SH-SY5Y (cell line): ENCODE measurements at regions not wholly inside any gene's neighbourhood (a gene's known extent, or its start where the extent isn't known, plus 50 kb on each side); places are given as distances from the start of the nearest gene placed in this dataset.

Experiments used
- GATA2 ChIP-seq: IDR thresholded peaks from 2 replicates; pipeline ENCODE4 v1.6.1; 2011; ENCODE audit warnings: mild to moderate bottlenecking, low read depth, low read length
- GATA3 ChIP-seq: IDR thresholded peaks from 2 replicates; pipeline ENCODE4 v1.6.1; 2011; ENCODE audit warnings: low read depth, mild to moderate bottlenecking, low read length, moderate library complexity

GRCh38 chr3:174336784-174337183 is 522.4 kb upstream of the NAALADL2 start:
- TF ChIP-seq GATA2 (no peak), GATA3 (no peak)

DNA sequence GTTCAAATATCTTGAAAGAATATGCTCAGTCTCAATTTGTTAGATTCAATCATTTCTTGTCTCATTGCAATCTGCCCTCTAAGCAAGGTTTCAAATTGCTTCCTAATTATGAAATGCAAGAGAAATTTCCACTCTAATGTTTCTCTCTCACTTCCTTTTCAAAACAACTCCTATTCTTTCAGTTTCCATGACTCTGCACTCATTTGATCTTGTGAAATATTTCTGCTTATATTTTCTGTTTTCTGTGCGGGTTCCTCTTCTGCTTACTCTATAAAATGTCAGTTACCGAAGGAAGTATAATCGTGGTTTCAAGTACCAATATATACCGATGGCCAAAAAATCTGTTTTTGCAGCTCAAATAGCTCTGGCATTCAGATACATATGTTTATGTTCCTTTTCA is 521.9 kb upstream of the NAALADL2 start:
- TF ChIP-seq GATA2, result no peak
- no peak for TF ChIP-seq GATA3

DNA sequence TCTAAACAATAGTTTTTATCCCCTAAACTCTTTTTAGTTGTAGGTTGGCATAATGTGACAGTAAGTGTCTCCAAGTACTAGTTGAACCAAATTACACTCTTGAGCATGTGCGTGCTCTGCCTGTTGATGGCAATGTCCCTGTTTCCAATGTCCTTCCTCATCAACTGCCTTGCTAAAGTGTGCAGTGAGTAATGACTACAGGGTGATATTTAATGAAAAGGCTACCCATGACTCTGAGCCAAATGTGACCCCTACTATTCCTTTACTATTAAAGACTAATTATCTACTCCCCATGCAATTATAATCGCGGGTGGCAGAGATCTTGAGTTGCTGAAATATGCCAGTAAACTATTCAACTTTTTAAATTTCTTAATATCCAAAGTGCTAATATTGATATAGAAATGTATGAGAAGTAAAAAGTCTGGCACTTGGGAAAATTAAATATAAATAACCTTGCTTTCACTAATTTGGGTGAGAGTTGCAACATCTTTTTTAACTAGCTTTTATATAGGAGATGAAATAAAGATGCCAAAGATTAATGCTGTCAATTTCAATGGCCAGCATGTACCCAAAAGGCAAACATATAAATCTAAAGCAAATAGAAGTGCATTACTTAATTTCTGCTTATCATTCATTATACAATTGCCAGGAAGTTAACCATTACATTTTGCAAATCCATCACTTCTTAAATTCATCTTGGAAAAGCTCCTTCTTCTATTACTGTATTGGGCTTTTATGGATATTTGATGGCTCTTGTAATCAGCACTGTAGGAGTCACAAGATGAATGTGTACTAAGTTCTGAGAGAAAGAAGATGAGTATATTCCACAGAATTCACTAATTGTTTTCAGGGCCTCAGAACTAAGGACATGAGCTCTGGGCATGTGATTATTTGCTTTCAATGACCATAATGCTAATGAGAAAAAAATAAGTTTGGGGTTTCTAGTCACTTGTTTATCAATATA is 518.2 kb upstream of the NAALADL2 start:
- TF ChIP-seq GATA2 (no peak), GATA3 (no peak)

DNA sequence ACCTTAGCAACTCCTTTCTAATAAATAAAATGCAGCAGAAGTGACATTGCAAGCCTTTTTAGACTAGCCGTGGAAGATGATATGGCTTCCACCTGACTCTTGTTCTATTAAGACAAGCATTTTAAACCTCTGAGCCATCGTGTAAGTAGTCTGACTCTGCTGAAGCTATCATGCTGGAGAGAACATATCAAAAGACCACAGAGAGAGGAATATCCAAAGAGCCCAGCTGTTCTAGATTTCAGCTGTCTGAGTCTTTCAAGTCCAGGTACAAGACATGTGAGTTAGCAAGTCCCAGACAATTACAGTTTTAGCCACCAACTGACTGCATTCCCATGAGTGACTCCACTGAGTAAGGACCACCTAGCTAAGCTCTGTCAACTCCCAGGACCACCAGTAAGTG is 517.0 kb upstream of the NAALADL2 start:
- TF ChIP-seq GATA2 (no peak), GATA3 (no peak)

GRCh38 chr3:174342941-174343501 is 516.1 kb upstream of the NAALADL2 start:
- TF ChIP-seq GATA2, result no peak
- no peak for TF ChIP-seq GATA3

- no peak for TF ChIP-seq GATA2
- TF ChIP-seq GATA3, result no peak
Observed at GRCh38 chr3:174346141-174346540, 513.0 kb upstream of the NAALADL2 start.

GRCh38 chr3:174346571-174346970 is 512.6 kb upstream of the NAALADL2 start:
- TF ChIP-seq GATA3, result no peak
- TF ChIP-seq GATA2, result no peak

GRCh38 chr3:174347474-174348138 is 511.5 kb upstream of the NAALADL2 start:
- TF ChIP-seq GATA3 (no peak), GATA2 (no peak)

- no peak for TF ChIP-seq GATA3
- TF ChIP-seq GATA2, result no peak
Observed at GRCh38 chr3:174352227-174352626, 506.9 kb upstream of the NAALADL2 start.

DNA sequence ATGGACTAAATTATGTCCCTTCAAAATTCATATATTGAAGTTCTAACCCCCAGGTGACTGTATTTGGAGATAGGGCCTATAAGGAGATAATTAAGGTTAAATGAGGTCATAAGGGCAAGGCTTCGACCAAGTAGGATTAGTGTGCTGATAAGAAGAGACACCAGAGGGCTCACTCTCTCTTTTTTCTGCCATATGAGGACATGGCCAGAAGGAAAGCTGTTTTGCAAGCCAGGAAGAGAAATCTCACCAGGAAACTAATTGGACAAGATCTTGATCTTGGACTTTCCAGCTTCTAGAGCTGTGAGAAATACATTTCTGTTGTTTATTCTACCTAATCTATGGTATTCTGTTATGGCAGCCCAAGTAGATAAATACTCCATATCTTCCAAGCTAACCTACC is 503.6 kb upstream of the NAALADL2 start:
- TF ChIP-seq GATA2, result no peak
- no peak for TF ChIP-seq GATA3

DNA sequence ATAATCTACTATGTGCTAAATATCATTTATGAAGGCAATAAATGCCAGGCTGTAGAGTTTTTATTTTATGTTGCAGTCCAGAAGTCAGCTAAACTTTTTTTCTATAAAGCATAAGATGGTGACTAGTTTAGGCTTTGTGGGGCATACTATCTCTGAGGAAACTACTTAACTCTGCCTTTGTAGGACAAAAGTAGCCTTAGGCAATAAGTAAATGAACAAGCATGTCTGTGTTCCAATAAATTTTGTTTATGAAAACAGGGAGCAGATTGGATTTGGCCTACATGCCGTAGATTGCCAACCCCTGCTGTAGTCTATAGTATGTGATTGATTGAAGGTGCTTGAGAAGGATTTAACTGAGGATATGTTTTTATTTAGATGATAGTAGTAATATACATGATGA is 502.5 kb upstream of the NAALADL2 start:
- TF ChIP-seq GATA2, result no peak
- TF ChIP-seq GATA3, result no peak

DNA sequence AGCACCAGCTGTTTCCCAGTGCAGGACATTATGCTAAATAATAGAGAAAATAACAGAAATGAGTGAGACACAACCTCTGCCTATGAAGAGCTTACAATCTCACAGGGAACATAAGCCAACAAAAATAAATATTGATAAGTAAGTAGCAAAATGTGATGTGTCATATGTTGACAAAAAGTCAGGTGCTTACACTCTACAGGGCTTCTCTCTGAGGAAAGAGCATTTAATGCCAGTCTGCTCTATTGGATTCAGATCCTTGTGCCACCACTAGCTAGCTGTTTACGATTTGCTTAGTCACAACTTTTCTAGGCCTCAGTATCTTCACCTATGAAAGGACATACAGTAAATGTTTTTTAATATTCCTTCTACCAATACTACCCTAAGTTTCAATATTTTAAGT is 500.9 kb upstream of the NAALADL2 start:
- TF ChIP-seq GATA3 (no peak), GATA2 (no peak)

DNA sequence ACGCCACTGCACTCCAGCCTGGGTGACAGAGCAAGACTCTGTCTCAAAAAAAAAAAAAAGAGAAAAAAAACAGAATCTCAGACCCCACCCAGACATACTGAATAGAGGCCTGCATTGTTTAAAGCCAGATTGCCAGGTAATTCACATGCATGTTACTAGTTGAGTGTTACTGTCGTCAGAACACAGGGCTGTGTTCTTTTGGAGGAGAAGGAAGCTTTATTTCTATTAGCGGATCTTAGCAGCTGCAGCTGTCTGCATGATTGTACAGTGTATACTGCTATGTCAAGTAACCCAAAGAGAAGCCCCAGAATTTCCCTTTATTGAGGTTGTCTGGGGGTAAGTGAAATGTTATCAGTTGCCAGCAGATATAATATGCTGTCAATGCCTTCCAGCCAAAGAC is 496.6 kb upstream of the NAALADL2 start:
- TF ChIP-seq GATA2, result no peak
- TF ChIP-seq GATA3, result no peak

DNA sequence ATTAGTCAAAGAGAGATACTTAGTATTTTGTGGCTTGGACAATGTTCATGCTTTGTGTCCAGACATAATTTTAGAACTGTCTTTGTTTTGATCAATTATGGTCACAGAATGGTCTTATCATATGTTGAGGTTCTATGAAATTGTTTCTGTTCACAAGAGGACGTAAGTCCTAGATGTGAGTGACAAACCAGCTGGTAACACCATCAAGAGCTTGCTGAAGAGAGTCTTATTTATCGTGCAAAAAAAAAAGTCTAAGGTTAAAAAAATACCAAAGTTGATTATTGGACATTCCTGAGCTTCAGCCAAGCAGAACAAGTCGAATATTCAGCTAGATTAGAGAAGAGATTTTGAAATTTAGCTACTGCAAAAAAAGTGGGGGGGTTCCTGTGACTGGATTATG is 495.9 kb upstream of the NAALADL2 start:
- no peak for TF ChIP-seq GATA3
- no peak for TF ChIP-seq GATA2

DNA sequence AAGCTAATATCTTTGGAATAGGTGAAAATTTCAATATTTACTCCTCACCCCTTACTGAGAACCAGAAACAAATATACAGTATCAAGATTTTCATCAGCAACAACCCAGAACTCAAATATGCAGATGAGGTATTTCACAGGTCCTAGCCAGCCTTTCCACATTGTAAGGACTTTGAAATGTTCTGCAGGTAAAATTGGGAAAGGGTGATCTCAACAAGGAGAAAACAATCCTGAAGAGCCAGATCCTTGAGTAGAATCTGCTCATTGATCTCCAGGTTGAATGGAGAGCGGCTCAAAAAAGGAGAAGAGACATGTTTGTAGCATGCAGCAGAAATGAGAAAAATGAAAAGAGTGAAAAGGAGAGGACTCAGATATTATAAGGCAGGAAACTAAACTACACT is 493.3 kb upstream of the NAALADL2 start:
- TF ChIP-seq GATA2 (no peak), GATA3 (no peak)

- TF ChIP-seq GATA3 (no peak), GATA2 (no peak)
Observed at GRCh38 chr3:174376346-174376745, 482.8 kb upstream of the NAALADL2 start.
